Fibroblast of pulmonary artery (primary cell): ENCODE measurements at regions not wholly inside any gene's neighbourhood (a gene's known extent, or its start where the extent isn't known, plus 50 kb on each side); places are given as distances from the start of the nearest gene placed in this dataset.

Experiments used
- DNase-seq: peaks from one replicate; pipeline ENCODE4 v3.0.0-alpha.2; 2010; ENCODE audit warnings: low read depth
- H3K4me3 ChIP-seq: replicated peaks from 2 replicates; pipeline ENCODE4 v1.5.1; 2011; ENCODE audit warnings: low read depth, mild to moderate bottlenecking, control low read depth, low read length, moderate library complexity
- TF ChIP-seq, protein P1 (sequence below): IDR thresholded peaks from 2 replicates; pipeline ENCODE4 v1.5.1; 2011; ENCODE audit warnings: mild to moderate bottlenecking, control low read depth, low read length, inconsistent platforms; ENCODE audit errors: missing control alignments

- TF ChIP-seq, protein P1, sequence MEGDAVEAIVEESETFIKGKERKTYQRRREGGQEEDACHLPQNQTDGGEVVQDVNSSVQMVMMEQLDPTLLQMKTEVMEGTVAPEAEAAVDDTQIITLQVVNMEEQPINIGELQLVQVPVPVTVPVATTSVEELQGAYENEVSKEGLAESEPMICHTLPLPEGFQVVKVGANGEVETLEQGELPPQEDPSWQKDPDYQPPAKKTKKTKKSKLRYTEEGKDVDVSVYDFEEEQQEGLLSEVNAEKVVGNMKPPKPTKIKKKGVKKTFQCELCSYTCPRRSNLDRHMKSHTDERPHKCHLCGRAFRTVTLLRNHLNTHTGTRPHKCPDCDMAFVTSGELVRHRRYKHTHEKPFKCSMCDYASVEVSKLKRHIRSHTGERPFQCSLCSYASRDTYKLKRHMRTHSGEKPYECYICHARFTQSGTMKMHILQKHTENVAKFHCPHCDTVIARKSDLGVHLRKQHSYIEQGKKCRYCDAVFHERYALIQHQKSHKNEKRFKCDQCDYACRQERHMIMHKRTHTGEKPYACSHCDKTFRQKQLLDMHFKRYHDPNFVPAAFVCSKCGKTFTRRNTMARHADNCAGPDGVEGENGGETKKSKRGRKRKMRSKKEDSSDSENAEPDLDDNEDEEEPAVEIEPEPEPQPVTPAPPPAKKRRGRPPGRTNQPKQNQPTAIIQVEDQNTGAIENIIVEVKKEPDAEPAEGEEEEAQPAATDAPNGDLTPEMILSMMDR: no peak
- no peak overlapping the region for H3K4me3 ChIP-seq
- DNase-seq: no peak
These were observed 138.9 kb upstream of the MTNR1B start for GRCh38 chr11:92830377-92831155.

GRCh38 chr11:92834296-92835020 is 135.0 kb upstream of the MTNR1B start:
- no peak overlapping the region for H3K4me3 ChIP-seq
- TF ChIP-seq, protein P1: no peak
- DNase-seq: no peak

DNA sequence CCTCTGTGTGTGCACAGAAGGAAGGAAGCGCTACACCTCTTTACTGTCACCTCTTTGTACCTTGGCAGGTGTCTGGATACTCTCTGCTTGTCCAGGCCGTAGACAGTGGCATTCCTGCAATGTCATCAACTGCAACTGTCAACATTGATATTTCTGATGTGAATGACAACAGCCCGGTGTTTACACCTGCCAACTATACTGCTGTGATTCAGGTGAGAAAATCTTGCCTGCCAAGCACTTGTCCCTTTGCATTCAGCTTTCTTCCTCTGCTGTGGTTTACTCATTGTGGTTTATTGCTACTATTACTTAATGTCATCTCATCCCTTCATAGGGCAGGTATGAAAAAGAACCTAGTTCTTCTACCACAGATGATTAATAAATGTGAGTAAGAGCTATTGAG is 131.9 kb upstream of the MTNR1B start:
- TF ChIP-seq, protein P1: no peak
- H3K4me3 ChIP-seq: no peak overlapping the region
- DNase-seq: no peak

DNA sequence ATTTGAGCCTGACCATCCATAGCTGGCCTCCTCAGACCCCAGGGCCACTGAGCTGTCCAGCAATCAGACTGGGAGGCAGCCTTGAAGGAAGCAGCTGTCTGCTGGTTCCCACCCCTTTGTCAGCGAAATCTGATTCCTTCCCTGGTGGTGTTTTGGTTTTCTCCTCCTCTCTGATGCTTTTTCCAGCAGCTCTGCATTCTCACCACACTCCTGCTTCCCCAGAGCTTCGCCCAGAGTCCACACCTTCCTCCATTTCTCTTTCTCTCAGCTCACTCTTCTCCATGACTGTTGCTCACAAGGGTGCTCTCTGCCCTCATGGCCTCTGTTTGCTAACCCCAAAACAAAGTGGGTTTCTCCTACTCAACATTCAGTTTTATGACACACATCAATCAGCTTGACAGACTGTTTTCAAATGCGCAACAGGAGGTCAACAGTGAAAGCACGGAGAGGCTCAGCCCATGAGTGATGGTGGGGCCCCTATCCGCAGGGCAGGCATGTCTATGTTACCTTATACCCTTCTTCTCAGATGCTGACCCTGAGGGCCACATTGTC is 130.6 kb upstream of the MTNR1B start:
- DNase-seq: no peak
- H3K4me3 ChIP-seq: no peak overlapping the region
- TF ChIP-seq, protein P1: no peak

GRCh38 chr11:92839450-92839849 is 130.0 kb upstream of the MTNR1B start:
- no peak for DNase-seq
- TF ChIP-seq, protein P1: no peak
- no peak overlapping the region for H3K4me3 ChIP-seq

GRCh38 chr11:92841719-92842118 is 127.7 kb upstream of the MTNR1B start:
- H3K4me3 ChIP-seq: no peak overlapping the region
- TF ChIP-seq, protein P1: no peak
- no peak for DNase-seq
